HEK293 (cell line): ENCODE measurements at regions not wholly inside any gene's neighbourhood (a gene's known extent, or its start where the extent isn't known, plus 50 kb on each side); places are given as distances from the start of the nearest gene placed in this dataset.

Experiments
- CTCF ChIA-PET: fragments of 350-600 bp; formaldehyde crosslinking; extraction: SDS; loops from one replicate; lab custom pipeline; 2021; ENCODE audit warnings: antibody characterized with exemption; lab: Yijun Ruan, JAX
- POLR2A ChIA-PET: fragments of 300-600 bp; formaldehyde crosslinking; extraction: SDS; loops from one replicate; lab custom pipeline; 2020; ENCODE audit warnings: antibody characterized with exemption, inconsistent platforms; lab: Yijun Ruan, JAX
- H3K27ac ChIP-seq: fragments of 200-500 bp; sonication (Bioruptor generic); 2 replicates; pipeline ENCODE4 v1.5.1; 2014; ENCODE audit warnings: low read depth, low read length, control low read depth, inconsistent platforms; ENCODE audit errors: extremely low read depth
- H3K36me3 ChIP-seq, 2 experiments: fragments of 200-500 bp in 1 of 2; sonication (Bioruptor generic) in 1 of 2; 1 replicate in 1 of 2; 2 replicates in 1 of 2; pipeline ENCODE4 v1.5.1; 2014 to 2017; ENCODE audit warnings: inconsistent platforms in 2 of 2, low read length in 2 of 2; ENCODE audit not compliant: control insufficient read depth in 2 of 2, insufficient read depth in 1 of 2
- H3K4me1 ChIP-seq: fragments of 200-500 bp; sonication (Bioruptor generic); 2 replicates; pipeline ENCODE4 v1.5.1; 2014; ENCODE audit warnings: mild to moderate bottlenecking, low read length, inconsistent platforms; ENCODE audit not compliant: control insufficient read depth, insufficient read depth
- H3K4me3 ChIP-seq: 2 replicates; pipeline ENCODE4 v1.5.1; 2011; ENCODE audit warnings: low read depth, mild to moderate bottlenecking, control low read depth, low read length, moderate library complexity
- H3K9me3 ChIP-seq: fragments of 200-500 bp; sonication (Bioruptor generic); 2 replicates; pipeline ENCODE4 v1.5.1; 2014; ENCODE audit warnings: low read depth, low read length, inconsistent platforms; ENCODE audit not compliant: control insufficient read depth, insufficient read depth
- BCL11A ChIP-seq: fragments of 450-650 bp; formaldehyde crosslinking; IDR thresholded peaks from 2 replicates; pipeline ENCODE4 v1.5.1; 2016; ENCODE audit warnings: low read depth, missing biosample characterization, missing genetic modification characterization
- EGR2 ChIP-seq: fragments of 450-650 bp; formaldehyde crosslinking; IDR thresholded peaks from 2 replicates; pipeline ENCODE4 v1.5.1; 2016; ENCODE audit warnings: low read depth, missing biosample characterization, missing genetic modification characterization
- FEZF1 ChIP-seq: fragments of 450-650 bp; formaldehyde crosslinking; IDR thresholded peaks from 2 replicates; pipeline ENCODE4 v1.5.1; 2016; ENCODE audit warnings: missing biosample characterization, missing genetic modification characterization
- PRDM1 ChIP-seq: fragments of 450-650 bp; formaldehyde crosslinking; IDR thresholded peaks from 2 replicates; pipeline ENCODE4; 2016; ENCODE audit warnings: missing biosample characterization, missing genetic modification characterization
- SCRT2 ChIP-seq: fragments of 450-650 bp; formaldehyde crosslinking; IDR thresholded peaks from 2 replicates; pipeline ENCODE4 v1.5.1; 2016; ENCODE audit warnings: missing biosample characterization, missing genetic modification characterization
- TRIM28 ChIP-seq: IDR thresholded peaks from 2 replicates; pipeline ENCODE4 v1.6.1; 2011; ENCODE audit warnings: low read length, control low read depth, borderline replicate concordance
- ZIC2 ChIP-seq: fragments of 450-650 bp; formaldehyde crosslinking; IDR thresholded peaks from 2 replicates; pipeline ENCODE4 v1.5.1; 2016; ENCODE audit warnings: missing biosample characterization, missing genetic modification characterization
- ZNF19 ChIP-seq: fragments of 450-650 bp; formaldehyde crosslinking; IDR thresholded peaks from 2 replicates; pipeline ENCODE4; 2016; ENCODE audit warnings: missing biosample characterization, missing genetic modification characterization, low read depth
- ZNF214 ChIP-seq: fragments of 450-650 bp; formaldehyde crosslinking; IDR thresholded peaks from 2 replicates; pipeline ENCODE4 v1.5.1; 2017; ENCODE audit warnings: missing biosample characterization, mild to moderate bottlenecking, missing genetic modification characterization, borderline replicate concordance
- ZNF223 ChIP-seq: fragments of 450-650 bp; formaldehyde crosslinking; IDR thresholded peaks from 2 replicates; pipeline ENCODE4 v1.5.1; 2016; ENCODE audit warnings: missing biosample characterization, missing genetic modification characterization
- ZNF530 ChIP-seq: fragments of 450-650 bp; formaldehyde crosslinking; IDR thresholded peaks from 2 replicates; pipeline ENCODE4 v1.5.1; 2016; ENCODE audit warnings: low read depth, missing biosample characterization, missing genetic modification characterization
- ZNF621 ChIP-seq: fragments of 450-650 bp; formaldehyde crosslinking; IDR thresholded peaks from 2 replicates; pipeline ENCODE4 v1.5.1; 2017; ENCODE audit warnings: missing biosample characterization, missing genetic modification characterization
- ZNF624 ChIP-seq: fragments of 450-650 bp; formaldehyde crosslinking; IDR thresholded peaks from 2 replicates; pipeline ENCODE4 v1.5.1; 2017; ENCODE audit warnings: missing biosample characterization, missing genetic modification characterization
- ZNF768 ChIP-seq: fragments of 450-650 bp; formaldehyde crosslinking; IDR thresholded peaks from 2 replicates; pipeline ENCODE4 v1.5.1; 2018; ENCODE audit warnings: missing biosample characterization, mild to moderate bottlenecking, missing genetic modification characterization
- ZNF785 ChIP-seq: fragments of 450-650 bp; formaldehyde crosslinking; IDR thresholded peaks from 2 replicates; pipeline ENCODE4 v1.5.1; 2016; ENCODE audit warnings: missing biosample characterization, missing genetic modification characterization
- ZSCAN18 ChIP-seq: fragments of 450-650 bp; formaldehyde crosslinking; IDR thresholded peaks from 2 replicates; pipeline ENCODE4 v1.5.1; 2016; ENCODE audit warnings: missing biosample characterization, missing genetic modification characterization
- ZSCAN30 ChIP-seq: fragments of 450-650 bp; IDR thresholded peaks from 2 replicates; pipeline ENCODE4 v1.5.1; 2018; ENCODE audit warnings: missing biosample characterization, mild to moderate bottlenecking, missing genetic modification characterization, moderate library complexity
- TF ChIP-seq, protein P1 (sequence below): fragments of 450-650 bp; formaldehyde crosslinking; IDR thresholded peaks from 2 replicates; pipeline ENCODE4 v1.5.1; 2016; ENCODE audit warnings: missing biosample characterization, missing genetic modification characterization
- TF ChIP-seq, protein P2 (sequence below): fragments of 450-650 bp; formaldehyde crosslinking; IDR thresholded peaks from 2 replicates; pipeline ENCODE4 v1.5.1; 2016; ENCODE audit warnings: missing biosample characterization, missing genetic modification characterization
- TF ChIP-seq, protein P3 (sequence below): fragments of 450-650 bp; IDR thresholded peaks from 2 replicates; pipeline ENCODE4 v1.5.1; 2018; ENCODE audit warnings: missing biosample characterization, mild to moderate bottlenecking, missing genetic modification characterization

- TF ChIP-seq BCL11A, result no peak
Observed at GRCh38 chr10:58967551-58968388, 208.7 kb upstream of the PHYHIPL start (continued).

GRCh38 chr10:58968389-58968755, 208.1 kb upstream of the PHYHIPL start:
- POLR2A ChIA-PET, result no interaction called here
- no peak for TF ChIP-seq EGR2
- TF ChIP-seq FEZF1 (tag by site-specific recombination), result no peak
- TF ChIP-seq ZSCAN30, result no peak
- no peak for TF ChIP-seq PRDM1 (tag by site-specific recombination)
- no peak for TF ChIP-seq ZNF19 (tag by site-specific recombination)
- no peak for TF ChIP-seq ZNF214
- TF ChIP-seq ZNF621 (tag by site-specific recombination), result no peak
- TF ChIP-seq, protein P1, sequence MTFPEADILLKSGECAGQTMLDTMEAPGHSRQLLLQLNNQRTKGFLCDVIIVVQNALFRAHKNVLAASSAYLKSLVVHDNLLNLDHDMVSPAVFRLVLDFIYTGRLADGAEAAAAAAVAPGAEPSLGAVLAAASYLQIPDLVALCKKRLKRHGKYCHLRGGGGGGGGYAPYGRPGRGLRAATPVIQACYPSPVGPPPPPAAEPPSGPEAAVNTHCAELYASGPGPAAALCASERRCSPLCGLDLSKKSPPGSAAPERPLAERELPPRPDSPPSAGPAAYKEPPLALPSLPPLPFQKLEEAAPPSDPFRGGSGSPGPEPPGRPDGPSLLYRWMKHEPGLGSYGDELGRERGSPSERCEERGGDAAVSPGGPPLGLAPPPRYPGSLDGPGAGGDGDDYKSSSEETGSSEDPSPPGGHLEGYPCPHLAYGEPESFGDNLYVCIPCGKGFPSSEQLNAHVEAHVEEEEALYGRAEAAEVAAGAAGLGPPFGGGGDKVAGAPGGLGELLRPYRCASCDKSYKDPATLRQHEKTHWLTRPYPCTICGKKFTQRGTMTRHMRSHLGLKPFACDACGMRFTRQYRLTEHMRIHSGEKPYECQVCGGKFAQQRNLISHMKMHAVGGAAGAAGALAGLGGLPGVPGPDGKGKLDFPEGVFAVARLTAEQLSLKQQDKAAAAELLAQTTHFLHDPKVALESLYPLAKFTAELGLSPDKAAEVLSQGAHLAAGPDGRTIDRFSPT, result no peak
- no peak for TF ChIP-seq SCRT2 (tag by site-specific recombination)
- TF ChIP-seq, protein P2, sequence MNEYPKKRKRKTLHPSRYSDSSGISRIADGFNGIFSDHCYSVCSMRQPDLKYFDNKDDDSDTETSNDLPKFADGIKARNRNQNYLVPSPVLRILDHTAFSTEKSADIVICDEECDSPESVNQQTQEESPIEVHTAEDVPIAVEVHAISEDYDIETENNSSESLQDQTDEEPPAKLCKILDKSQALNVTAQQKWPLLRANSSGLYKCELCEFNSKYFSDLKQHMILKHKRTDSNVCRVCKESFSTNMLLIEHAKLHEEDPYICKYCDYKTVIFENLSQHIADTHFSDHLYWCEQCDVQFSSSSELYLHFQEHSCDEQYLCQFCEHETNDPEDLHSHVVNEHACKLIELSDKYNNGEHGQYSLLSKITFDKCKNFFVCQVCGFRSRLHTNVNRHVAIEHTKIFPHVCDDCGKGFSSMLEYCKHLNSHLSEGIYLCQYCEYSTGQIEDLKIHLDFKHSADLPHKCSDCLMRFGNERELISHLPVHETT (tag by site-specific recombination), result no peak
- TF ChIP-seq TRIM28, result no peak
- no peak for TF ChIP-seq ZNF530 (tag by site-specific recombination)
- TF ChIP-seq ZNF785 (tag by site-specific recombination), result no peak
- no peak for TF ChIP-seq ZSCAN18 (tag by site-specific recombination)
- no peak for TF ChIP-seq ZNF768 (tag by site-specific recombination)
- TF ChIP-seq ZIC2 (tag by site-specific recombination), result no peak
- TF ChIP-seq, protein P3, sequence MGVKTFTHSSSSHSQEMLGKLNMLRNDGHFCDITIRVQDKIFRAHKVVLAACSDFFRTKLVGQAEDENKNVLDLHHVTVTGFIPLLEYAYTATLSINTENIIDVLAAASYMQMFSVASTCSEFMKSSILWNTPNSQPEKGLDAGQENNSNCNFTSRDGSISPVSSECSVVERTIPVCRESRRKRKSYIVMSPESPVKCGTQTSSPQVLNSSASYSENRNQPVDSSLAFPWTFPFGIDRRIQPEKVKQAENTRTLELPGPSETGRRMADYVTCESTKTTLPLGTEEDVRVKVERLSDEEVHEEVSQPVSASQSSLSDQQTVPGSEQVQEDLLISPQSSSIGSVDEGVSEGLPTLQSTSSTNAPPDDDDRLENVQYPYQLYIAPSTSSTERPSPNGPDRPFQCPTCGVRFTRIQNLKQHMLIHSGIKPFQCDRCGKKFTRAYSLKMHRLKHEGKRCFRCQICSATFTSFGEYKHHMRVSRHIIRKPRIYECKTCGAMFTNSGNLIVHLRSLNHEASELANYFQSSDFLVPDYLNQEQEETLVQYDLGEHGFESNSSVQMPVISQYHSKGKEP (tag by site-specific recombination), result no peak
- TF ChIP-seq ZNF223 (tag by site-specific recombination), result no peak
- TF ChIP-seq ZNF624 (tag by site-specific recombination), result no peak
- Histone ChIP-seq H3K9me3 (no peaks in the 10 kb centered on the region), H3K4me1 (no peaks in the 10 kb centered on the region), H3K4me3 (no peak overlapping the region), H3K36me3 (no peaks in the 10 kb centered on the region), H3K27ac (no peak overlapping the region)
- CTCF ChIA-PET, result interaction anchor here (2.8 kb wide), 1 partner anchor 16 kb away, joined by 9 read pairs; no protein-coding TSS in a partner anchor
